CD4-positive, CD25-positive, alpha-beta regulatory T cell (primary cell): ENCODE measurements at regions not wholly inside any gene's neighbourhood (a gene's known extent, or its start where the extent isn't known, plus 50 kb on each side); places are given as distances from the start of the nearest gene placed in this dataset.

Experiments used
- ATAC-seq, 2 donors: fragments of 150-1000 bp; cut with Tn5 transposase; one replicate each; pipeline ENCODE4 v1.10.0; 2021; ENCODE audit warnings: low read depth in 2 of 2, moderate number of reproducible peaks in 2 of 2, moderate library complexity in 1 of 2
- DNase-seq, 3 donors: peaks; one replicate each; pipeline versions ENCODE4 v3.0.0 to v3.0.0-alpha.2; 2012 to 2022; ENCODE audit warnings: mixed read lengths in 1 of 3
- H3K27ac ChIP-seq: one replicate; pipeline ENCODE4 v1.7.0; 2013; ENCODE audit warnings: mild to moderate bottlenecking, low read length; ENCODE audit not compliant: insufficient read depth, poor library complexity, severe bottlenecking
- H3K27me3 ChIP-seq: one replicate; pipeline ENCODE4 v1.7.0; 2013; ENCODE audit warnings: low read length; ENCODE audit not compliant: control insufficient read depth, insufficient read depth
- H3K36me3 ChIP-seq: one replicate; pipeline ENCODE4 v1.7.0; 2013; ENCODE audit warnings: mild to moderate bottlenecking, low read length, moderate library complexity; ENCODE audit not compliant: control insufficient read depth, insufficient read depth
- H3K4me1 ChIP-seq: 2 replicates; pipeline ENCODE4 v1.7.0; 2013; ENCODE audit warnings: mild to moderate bottlenecking, low read length; ENCODE audit not compliant: insufficient read depth, control insufficient read depth, poor library complexity, severe bottlenecking
- H3K4me3 ChIP-seq: one replicate; pipeline ENCODE4 v1.7.0; 2013; ENCODE audit warnings: low read depth, mild to moderate bottlenecking, low read length, moderate library complexity
- H3K9me3 ChIP-seq, 2 experiments: 1 replicate in 1 of 2; 2 replicates in 1 of 2; pipeline ENCODE4 v1.7.0; 2013; ENCODE audit warnings: low read length in 2 of 2, mild to moderate bottlenecking in 1 of 2, moderate library complexity in 1 of 2; ENCODE audit not compliant: control insufficient read depth in 2 of 2
- H3K27ac Mint-ChIP-seq, 3 donors: one replicate each; pipeline ENCODE4 v1.8.0; 2020 to 2022; ENCODE audit warnings: mild to moderate bottlenecking in 3 of 3, mixed read lengths in 3 of 3, moderate library complexity in 2 of 3
- H3K27me3 Mint-ChIP-seq: one replicate; pipeline ENCODE4 v1.8.0; 2022; ENCODE audit warnings: mild to moderate bottlenecking, mixed read lengths
- H3K36me3 Mint-ChIP-seq: one replicate; pipeline ENCODE4 v1.8.0; 2020; ENCODE audit warnings: mixed read lengths
- H3K4me1 Mint-ChIP-seq, 4 donors: one replicate each; pipeline ENCODE4 v1.8.0; 2020 to 2022; ENCODE audit warnings: mixed read lengths in 4 of 4, mild to moderate bottlenecking in 1 of 4
- H3K4me3 Mint-ChIP-seq, 4 donors: one replicate each; pipeline ENCODE4 v1.8.0; 2020 to 2022; ENCODE audit warnings: mild to moderate bottlenecking in 4 of 4, mixed read lengths in 4 of 4, moderate library complexity in 3 of 4
- H3K9me3 Mint-ChIP-seq, 7 donors: one replicate each; pipeline ENCODE4 v1.8.0; 2020 to 2022; ENCODE audit warnings: mixed read lengths in 7 of 7, mild to moderate bottlenecking in 3 of 7, moderate library complexity in 2 of 7

GRCh38 chr5:23655674-23656073 lies 148.3 kb downstream of the PRDM9 start:
- no peaks in the 10 kb centered on the region for H3K36me3 ChIP-seq
- Mint-ChIP-seq H3K4me1 (no peaks in the 10 kb centered on the region), H3K27ac (no peak overlapping the region), H3K9me3 (peaks cover 0 to 19% (median 4%) of the 10 kb centered on the region in 7 donors), H3K27me3 (no peaks in the 10 kb centered on the region), H3K36me3 (no peaks in the 10 kb centered on the region), H3K4me3 (no peak overlapping the region)
- no peak overlapping the region for H3K27ac ChIP-seq
- no peak overlapping the region for H3K4me3 ChIP-seq
- H3K27me3 ChIP-seq = no peaks in the 10 kb centered on the region
- H3K9me3 ChIP-seq = peaks cover 4 to 5% of the 10 kb centered on the region in 2 experiments
- no peak for DNase-seq
- no peak for ATAC-seq
- H3K4me1 ChIP-seq = no peaks in the 10 kb centered on the region

DNA sequence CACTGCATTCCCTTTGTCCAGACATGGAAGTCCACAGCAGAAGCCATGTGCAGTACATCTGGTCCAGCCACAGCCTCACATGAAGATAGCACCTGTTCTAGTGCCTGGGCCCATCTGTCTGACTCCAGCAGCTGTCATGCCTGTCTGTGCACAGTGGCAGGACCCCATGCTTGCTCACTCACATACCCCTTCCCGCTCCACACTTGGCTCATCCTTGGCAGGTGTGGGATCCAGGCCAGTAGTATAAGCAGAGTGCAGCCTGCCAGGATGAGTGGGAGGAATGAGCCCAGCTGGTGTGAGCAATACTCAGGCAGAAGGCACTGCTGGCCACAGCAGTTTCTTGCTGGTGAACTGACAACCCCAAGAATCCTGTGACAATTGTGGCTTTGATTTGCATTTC lies 168.0 kb downstream of the PRDM9 start:
- no peak overlapping the region for H3K27ac Mint-ChIP-seq
- H3K36me3 Mint-ChIP-seq = no peaks in the 10 kb centered on the region
- H3K36me3 ChIP-seq = no peaks in the 10 kb centered on the region

DNA sequence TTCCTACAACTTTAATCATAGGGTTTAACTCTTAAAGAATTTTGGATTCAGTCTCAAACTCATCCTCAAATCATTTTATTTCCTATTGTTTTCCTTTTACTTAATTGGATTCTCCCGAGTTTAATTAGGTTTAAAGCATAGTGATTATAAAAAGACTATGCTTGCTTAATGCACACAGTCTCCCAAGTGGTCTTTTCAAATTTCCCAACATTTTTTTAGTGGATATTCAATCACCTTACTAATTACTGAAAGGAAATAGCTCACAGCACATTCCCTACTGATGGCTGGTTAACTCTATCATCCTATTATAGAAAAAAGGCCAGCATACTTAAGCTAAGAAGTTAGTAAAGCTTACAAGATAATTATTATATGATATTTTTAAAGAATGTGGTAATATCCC lies 170.6 kb downstream of the PRDM9 start:
- ATAC-seq = no peak
- Histone ChIP-seq H3K36me3 (no peaks in the 10 kb centered on the region), H3K27ac (no peak overlapping the region), H3K4me1 (no peaks in the 10 kb centered on the region), H3K9me3 (peaks cover 0 to 10% of the 10 kb centered on the region in 2 experiments), H3K4me3 (no peak overlapping the region), H3K27me3 (no peaks in the 10 kb centered on the region)
- Mint-ChIP-seq H3K4me1 (no peaks in the 10 kb centered on the region), H3K4me3 (no peak overlapping the region), H3K36me3 (no peaks in the 10 kb centered on the region), H3K27ac (no peak overlapping the region), H3K27me3 (no peaks in the 10 kb centered on the region), H3K9me3 (peaks cover 0 to 17% (median 7%) of the 10 kb centered on the region in 7 donors)
- DNase-seq = no peak

More for the DNA sequence above, 168.0 kb downstream of the PRDM9 start:
- DNase-seq (no peak), ATAC-seq (no peak)
- H3K4me3 ChIP-seq = no peak overlapping the region
- H3K4me1 ChIP-seq = no peaks in the 10 kb centered on the region
- H3K27me3 Mint-ChIP-seq = no peaks in the 10 kb centered on the region
- H3K27me3 ChIP-seq = no peaks in the 10 kb centered on the region
- H3K27ac ChIP-seq = no peak overlapping the region
- peaks cover 0 to 21% (median 8%) of the 10 kb centered on the region in 7 donors for H3K9me3 Mint-ChIP-seq
- no peaks in the 10 kb centered on the region for H3K4me1 Mint-ChIP-seq
- peaks cover 0 to 5% of the 10 kb centered on the region in 2 experiments for H3K9me3 ChIP-seq
- no peak overlapping the region for H3K4me3 Mint-ChIP-seq

- DNase-seq = no peak
- H3K4me3 Mint-ChIP-seq = no peak overlapping the region
- Histone ChIP-seq H3K27ac (no peak overlapping the region), H3K4me3 (no peak overlapping the region), H3K36me3 (no peaks in the 10 kb centered on the region), H3K27me3 (no peaks in the 10 kb centered on the region), H3K4me1 (no peaks in the 10 kb centered on the region), H3K9me3 (peaks cover 0 to 17% of the 10 kb centered on the region in 2 experiments)
- no peaks in the 10 kb centered on the region for H3K36me3 Mint-ChIP-seq
- no peak overlapping the region for H3K27ac Mint-ChIP-seq
- H3K9me3 Mint-ChIP-seq = peaks cover 1 to 29% (median 12%) of the 10 kb centered on the region in 7 donors
- no peaks in the 10 kb centered on the region for H3K4me1 Mint-ChIP-seq
- ATAC-seq = no peak
- no peaks in the 10 kb centered on the region for H3K27me3 Mint-ChIP-seq
Measured at GRCh38 chr5:23684103-23684502, 176.7 kb downstream of the PRDM9 start.

GRCh38 chr5:23703940-23704855 lies 196.8 kb downstream of the PRDM9 start:
- Histone ChIP-seq H3K27me3 (no peaks in the 10 kb centered on the region), H3K9me3 (peaks cover 0 to 3% of the 10 kb centered on the region in 2 experiments), H3K27ac (no peak overlapping the region), H3K4me1 (no peaks in the 10 kb centered on the region), H3K36me3 (no peaks in the 10 kb centered on the region), H3K4me3 (no peak overlapping the region)
- ATAC-seq (no peak), DNase-seq (no peak)
- Mint-ChIP-seq H3K27me3 (no peaks in the 10 kb centered on the region), H3K4me1 (no peaks in the 10 kb centered on the region), H3K36me3 (no peaks in the 10 kb centered on the region), H3K9me3 (peaks cover 0 to 8% (median 7%) of the 10 kb centered on the region in 7 donors), H3K27ac (no peak overlapping the region), H3K4me3 (no peak overlapping the region)

DNA sequence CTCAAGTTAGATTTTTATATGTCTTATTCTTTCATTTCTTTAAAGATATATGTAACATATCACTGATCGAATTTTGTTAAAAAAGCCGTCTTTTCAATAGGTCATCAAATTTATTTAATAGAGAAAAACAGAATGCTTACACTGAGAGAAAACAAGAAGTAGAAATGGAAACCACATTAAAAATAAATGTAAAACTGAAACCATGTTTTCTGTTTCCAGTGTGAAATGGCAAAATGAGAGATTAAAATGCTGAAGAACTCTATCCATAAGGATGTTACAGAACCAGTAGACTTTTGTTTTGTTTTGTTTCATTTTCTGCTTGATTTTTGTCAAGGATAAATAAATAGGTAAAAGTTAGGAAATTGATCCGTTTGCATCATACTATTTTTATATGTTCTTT lies 210.1 kb downstream of the PRDM9 start:
- H3K36me3 Mint-ChIP-seq = no peaks in the 10 kb centered on the region
- DNase-seq (no peak), ATAC-seq (no peak)
- no peak overlapping the region for H3K27ac Mint-ChIP-seq
- Histone ChIP-seq H3K27ac (no peak overlapping the region), H3K4me1 (no peaks in the 10 kb centered on the region), H3K36me3 (no peaks in the 10 kb centered on the region), H3K4me3 (no peak overlapping the region), H3K9me3 (peaks cover 0 to 6% of the 10 kb centered on the region in 2 experiments), H3K27me3 (no peaks in the 10 kb centered on the region)
- H3K27me3 Mint-ChIP-seq = no peaks in the 10 kb centered on the region
- no peaks in the 10 kb centered on the region for H3K4me1 Mint-ChIP-seq
- H3K9me3 Mint-ChIP-seq = peaks cover 4 to 31% (median 10%) of the 10 kb centered on the region in 7 donors
- H3K4me3 Mint-ChIP-seq = no peak overlapping the region

- Histone ChIP-seq H3K36me3 (no peaks in the 10 kb centered on the region), H3K9me3 (no peaks in the 10 kb centered on the region), H3K27ac (no peak overlapping the region), H3K27me3 (no peaks in the 10 kb centered on the region), H3K4me3 (no peak overlapping the region), H3K4me1 (no peaks in the 10 kb centered on the region)
- ATAC-seq = no peak
- H3K9me3 Mint-ChIP-seq = peaks cover 3 to 29% (median 10%) of the 10 kb centered on the region in 7 donors
- no peak overlapping the region for H3K27ac Mint-ChIP-seq
- DNase-seq = no peak
- no peaks in the 10 kb centered on the region for H3K27me3 Mint-ChIP-seq
- no peaks in the 10 kb centered on the region for H3K4me1 Mint-ChIP-seq
- no peaks in the 10 kb centered on the region for H3K36me3 Mint-ChIP-seq
- H3K4me3 Mint-ChIP-seq = no peak overlapping the region
Measured at GRCh38 chr5:23718564-23718963, 211.2 kb downstream of the PRDM9 start.

DNA sequence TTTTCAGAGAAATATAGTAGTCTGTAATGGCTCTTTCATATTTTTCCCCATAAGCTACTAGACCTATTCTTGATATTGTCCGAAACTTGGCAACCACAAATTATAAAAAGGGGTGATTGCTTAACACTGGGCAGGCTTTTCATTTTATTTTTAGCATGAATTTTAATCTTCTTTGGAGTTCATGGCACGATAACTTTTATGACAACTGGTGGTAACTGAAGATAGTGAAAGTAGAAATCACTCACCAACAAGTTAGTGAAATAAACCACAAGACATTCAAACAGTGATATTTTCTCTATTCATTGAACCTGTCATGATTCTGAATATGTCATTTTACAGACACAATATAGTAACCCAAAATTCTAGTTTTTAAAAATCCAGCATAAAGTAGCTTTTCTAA lies 213.9 kb downstream of the PRDM9 start:
- Mint-ChIP-seq H3K27ac (no peak overlapping the region), H3K4me3 (no peak overlapping the region), H3K36me3 (no peaks in the 10 kb centered on the region), H3K9me3 (peaks cover 2 to 20% (median 5%) of the 10 kb centered on the region in 7 donors), H3K4me1 (no peaks in the 10 kb centered on the region), H3K27me3 (no peaks in the 10 kb centered on the region)
- ATAC-seq = no peak
- Histone ChIP-seq H3K36me3 (no peaks in the 10 kb centered on the region), H3K4me1 (no peaks in the 10 kb centered on the region), H3K9me3 (peaks cover 0 to 4% of the 10 kb centered on the region in 2 experiments), H3K27ac (no peak overlapping the region), H3K4me3 (no peak overlapping the region), H3K27me3 (no peaks in the 10 kb centered on the region)
- no peak for DNase-seq
